Adipocyte (in vitro differentiated cells): ENCODE measurements at regions not wholly inside any gene's neighbourhood (a gene's known extent, or its start where the extent isn't known, plus 50 kb on each side); places are given as distances from the start of the nearest gene placed in this dataset.
"Not testable (repeated sequence)": the region's sequence is repeated elsewhere in the genome, so short reads cannot be mapped to it uniquely, and the experiment has no call there.

ENCODE experiments used
- DNase-seq: peaks from one replicate; pipeline ENCODE4 v3.0.0-alpha.2; 2015; ENCODE audit warnings: low read depth
- H3K27me3 ChIP-seq: replicated peaks from 2 replicates; pipeline ENCODE4 v1.7.0; 2013; ENCODE audit warnings: mild to moderate bottlenecking, low read length, moderate library complexity; ENCODE audit not compliant: control insufficient read depth, insufficient read depth
- H3K36me3 ChIP-seq: 2 replicates; pipeline ENCODE4 v1.7.0; 2013; ENCODE audit warnings: low read length, mild to moderate bottlenecking, moderate library complexity; ENCODE audit not compliant: control insufficient read depth, insufficient read depth, severe bottlenecking
- H3K4me1 ChIP-seq: 2 replicates; pipeline ENCODE4 v1.7.0; 2013; ENCODE audit warnings: mild to moderate bottlenecking, low read length, moderate library complexity; ENCODE audit not compliant: control insufficient read depth, insufficient read depth
- H3K4me3 ChIP-seq: 2 replicates; pipeline ENCODE4 v1.7.0; 2013; ENCODE audit warnings: mild to moderate bottlenecking, low read length, moderate library complexity
- H3K9ac ChIP-seq: 2 replicates; pipeline ENCODE4 v1.7.0; 2013; ENCODE audit warnings: mild to moderate bottlenecking, low read length, moderate library complexity
- H3K9me3 ChIP-seq: 2 replicates; pipeline ENCODE4 v1.7.0; 2013; ENCODE audit warnings: mild to moderate bottlenecking, low read length, moderate library complexity; ENCODE audit not compliant: control insufficient read depth

- not testable (repeated sequence) for H3K9me3 ChIP-seq, DNase-seq, H3K4me1 ChIP-seq
These were observed 142.5 kb downstream of the MINAR1 start for GRCh38 chr15:79574431-79575273.

GRCh38 chr15:79582650-79583049 is 150.5 kb downstream of the MINAR1 start:
- Histone ChIP-seq H3K4me1 (peaks cover 14% of the 10 kb centered on the region), H3K36me3 (no peaks in the 10 kb centered on the region), H3K27me3 (peaks cover 9% of the 10 kb centered on the region), H3K9ac (no peak overlapping the region), H3K9me3 (peaks cover 21% of the 10 kb centered on the region), H3K4me3 (no peak overlapping the region)
- no peak for DNase-seq

More at GRCh38 chr15:79574431-79575273, 142.5 kb downstream of the MINAR1 start:
- not testable (repeated sequence) for H3K4me3 ChIP-seq, H3K36me3 ChIP-seq, H3K9ac ChIP-seq
- H3K27me3 ChIP-seq: peaks cover 25% of the 10 kb centered on the region

GRCh38 chr15:79592126-79592525 is 160.0 kb downstream of the MINAR1 start:
- Histone ChIP-seq H3K4me1 (no peaks in the 10 kb centered on the region), H3K27me3 (peaks cover 26% of the 10 kb centered on the region), H3K36me3 (no peaks in the 10 kb centered on the region), H3K9me3 (no peaks in the 10 kb centered on the region), H3K4me3 (no peak overlapping the region), H3K9ac (no peak overlapping the region)
- DNase-seq: no peak

GRCh38 chr15:79593119-79593869 is 161.2 kb downstream of the MINAR1 start:
- DNase-seq: peak; percentile 11
- H3K4me1 ChIP-seq: peaks cover 11% of the 10 kb centered on the region
- H3K4me3 ChIP-seq: no peak overlapping the region
- no peak overlapping the region for H3K9ac ChIP-seq
- no peaks in the 10 kb centered on the region for H3K36me3 ChIP-seq
- H3K9me3 ChIP-seq: no peaks in the 10 kb centered on the region
- H3K27me3 ChIP-seq: peaks cover 18% of the 10 kb centered on the region

- no peak overlapping the region for H3K9ac ChIP-seq
- no peaks in the 10 kb centered on the region for H3K36me3 ChIP-seq
- H3K4me3 ChIP-seq: no peak overlapping the region
- no peak for DNase-seq
- peaks cover 18% of the 10 kb centered on the region for H3K4me1 ChIP-seq
- H3K27me3 ChIP-seq: peaks cover 10% of the 10 kb centered on the region
- H3K9me3 ChIP-seq: no peaks in the 10 kb centered on the region
These were observed 163.2 kb downstream of the MINAR1 start for GRCh38 chr15:79595306-79595705.

- peaks cover 10% of the 10 kb centered on the region for H3K27me3 ChIP-seq
- no peaks in the 10 kb centered on the region for H3K9me3 ChIP-seq
- DNase-seq: peak; percentile 42
- peaks cover 18% of the 10 kb centered on the region for H3K4me1 ChIP-seq
- H3K36me3 ChIP-seq: no peaks in the 10 kb centered on the region
- H3K4me3 ChIP-seq: no peak overlapping the region
- no peak overlapping the region for H3K9ac ChIP-seq
These were observed 164.0 kb downstream of the MINAR1 start for GRCh38 chr15:79595995-79596622.

GRCh38 chr15:79598639-79599038 is 166.5 kb downstream of the MINAR1 start:
- Histone ChIP-seq H3K36me3 (no peaks in the 10 kb centered on the region), H3K4me1 (peaks cover 25% of the 10 kb centered on the region), H3K4me3 (no peak overlapping the region), H3K9ac (no peak overlapping the region), H3K9me3 (no peaks in the 10 kb centered on the region), H3K27me3 (no peaks in the 10 kb centered on the region)
- no peak for DNase-seq

- H3K9me3 ChIP-seq: no peaks in the 10 kb centered on the region
- H3K9ac ChIP-seq: no peak overlapping the region
- H3K4me3 ChIP-seq: no peak overlapping the region
- H3K36me3 ChIP-seq: no peaks in the 10 kb centered on the region
- DNase-seq: no peak
- H3K4me1 ChIP-seq: peaks cover 25% of the 10 kb centered on the region
- H3K27me3 ChIP-seq: no peaks in the 10 kb centered on the region
These were observed 169.4 kb downstream of the MINAR1 start for GRCh38 chr15:79601405-79602086.

GRCh38 chr15:79602180-79602579 is 170.0 kb downstream of the MINAR1 start:
- no peak for DNase-seq
- no peak overlapping the region for H3K4me3 ChIP-seq
- H3K9ac ChIP-seq: no peak overlapping the region
- no peaks in the 10 kb centered on the region for H3K36me3 ChIP-seq
- H3K4me1 ChIP-seq: peaks cover 25% of the 10 kb centered on the region
- no peaks in the 10 kb centered on the region for H3K9me3 ChIP-seq
- H3K27me3 ChIP-seq: no peaks in the 10 kb centered on the region

- H3K9me3 ChIP-seq: no peaks in the 10 kb centered on the region
- no peak for DNase-seq
- H3K36me3 ChIP-seq: no peaks in the 10 kb centered on the region
- no peak overlapping the region for H3K4me3 ChIP-seq
- H3K9ac ChIP-seq: no peak overlapping the region
- no peaks in the 10 kb centered on the region for H3K27me3 ChIP-seq
- H3K4me1 ChIP-seq: peaks cover 20% of the 10 kb centered on the region
These were observed 170.6 kb downstream of the MINAR1 start for GRCh38 chr15:79602731-79603130.
